Uterus (tissue), 3 donors: ENCODE measurements at regions not wholly inside any gene's neighbourhood (a gene's known extent, or its start where the extent isn't known, plus 50 kb on each side); places are given as distances from the start of the nearest gene placed in this dataset.

Experiments
- DNase-seq, 2 donors: peaks; one replicate each; pipeline ENCODE4 v3.0.0-alpha.2; 2019 to 2020
- H3K27ac ChIP-seq, 2 donors: fragments of 200-600 bp; sonication (generic); 1 replicate in 1 of 2; 2 replicates in 1 of 2; pipeline ENCODE4 v1.5.1; 2016 to 2018
- H3K27me3 ChIP-seq, 2 donors: fragments of 200-600 bp; sonication (generic); one replicate each; pipeline ENCODE4 v1.5.1; 2018 to 2019; ENCODE audit warnings: control low read depth in 1 of 2
- H3K36me3 ChIP-seq, 2 donors: fragments of 200-600 bp; sonication (generic); one replicate each; pipeline ENCODE4 v1.5.1; 2019; ENCODE audit warnings: control low read depth in 1 of 2
- H3K4me1 ChIP-seq, 2 donors: fragments of 200-600 bp; sonication (generic); one replicate each; pipeline ENCODE4 v1.5.1; 2018 to 2019; ENCODE audit warnings: control low read depth in 1 of 2
- H3K4me3 ChIP-seq, 2 donors: fragments of 200-600 bp; sonication (generic); 1 replicate in 1 of 2; 2 replicates in 1 of 2; pipeline ENCODE4 v1.5.1; 2018 to 2019; ENCODE audit warnings: mild to moderate bottlenecking in 1 of 2
- H3K9me3 ChIP-seq, 2 donors: fragments of 200-600 bp; sonication (generic); one replicate each; pipeline ENCODE4 v1.5.1; 2019; ENCODE audit warnings: control low read depth in 1 of 2
- CTCF ChIP-seq, 4 experiments: fragments of 200-600 bp in 2 of 4; fragments of 450-650 bp in 2 of 4; sonication (generic) in 2 of 4; IDR thresholded peaks; one replicate each; pipeline ENCODE4 v1.5.1; 2016 to 2019; ENCODE audit warnings: antibody characterized with exemption in 4 of 4, mild to moderate bottlenecking in 2 of 4, moderate library complexity in 1 of 4
- POLR2A ChIP-seq, 2 donors: fragments of 450-650 bp; IDR thresholded peaks; one replicate each; pipeline ENCODE4 v1.6.1; 2016; ENCODE audit warnings: antibody characterized with exemption in 2 of 2, mild to moderate bottlenecking in 1 of 2, moderate library complexity in 1 of 2
- intact Hi-C: fragments of 100-400 bp; cut with DNase I; formaldehyde crosslinking; loops from one replicate; pipeline ENCODE4 v1.15.1; 2023; ENCODE audit warnings: low total_unique reads
- donor health status: DM: yes; HTN: yes; CAD: no.

GRCh38 chr12:34190054-34190453 is 167.8 kb downstream of the ALG10 start:
- H3K27me3 ChIP-seq, result no peaks in the 10 kb centered on the region

GRCh38 chr12:34198924-34199323 is 176.6 kb downstream of the ALG10 start:
- Histone ChIP-seq H3K4me1 (no peaks in the 10 kb centered on the region), H3K4me3 (no peak overlapping the region), H3K27me3 (no peaks in the 10 kb centered on the region), H3K9me3 (no peaks in the 10 kb centered on the region), H3K27ac (no peak overlapping the region), H3K36me3 (no peaks in the 10 kb centered on the region)
- TF ChIP-seq CTCF (IDR thresholded peaks at IDR 0.05), result no peak
- no peak for TF ChIP-seq POLR2A (IDR thresholded peaks at IDR 0.05)
- intact Hi-C loops, result no loop called here
- no peak for DNase-seq

More at GRCh38 chr12:34190054-34190453, 167.8 kb downstream of the ALG10 start:
- TF ChIP-seq POLR2A (IDR thresholded peaks at IDR 0.05), result no peak
- TF ChIP-seq CTCF (IDR thresholded peaks at IDR 0.05), result no peak
- intact Hi-C loops, result no loop called here
- Histone ChIP-seq H3K4me1 (no peaks in the 10 kb centered on the region), H3K9me3 (no peaks in the 10 kb centered on the region), H3K4me3 (no peak overlapping the region), H3K27ac (no peak overlapping the region), H3K36me3 (no peaks in the 10 kb centered on the region)
- DNase-seq, result no peak

- Histone ChIP-seq H3K36me3 (no peaks in the 10 kb centered on the region), H3K9me3 (no peaks in the 10 kb centered on the region), H3K27me3 (no peaks in the 10 kb centered on the region), H3K27ac (no peak overlapping the region), H3K4me3 (no peak overlapping the region), H3K4me1 (no peaks in the 10 kb centered on the region)
- intact Hi-C loops, result no loop called here
- no peak for DNase-seq
- TF ChIP-seq POLR2A (IDR thresholded peaks at IDR 0.05) (no peak), CTCF (IDR thresholded peaks at IDR 0.05) (no peak)
These were observed 181.7 kb downstream of the ALG10 start for GRCh38 chr12:34203866-34204620.

GRCh38 chr12:34204830-34205285 is 182.6 kb downstream of the ALG10 start:
- intact Hi-C loops, result no loop called here

More at GRCh38 chr12:34204830-34205285, 182.6 kb downstream of the ALG10 start:
- Histone ChIP-seq H3K36me3 (no peaks in the 10 kb centered on the region), H3K27me3 (no peaks in the 10 kb centered on the region), H3K4me3 (no peak overlapping the region), H3K4me1 (no peaks in the 10 kb centered on the region), H3K9me3 (no peaks in the 10 kb centered on the region), H3K27ac (no peak overlapping the region)
- no peak for DNase-seq
- no peak for TF ChIP-seq POLR2A (IDR thresholded peaks at IDR 0.05)
- TF ChIP-seq CTCF (IDR thresholded peaks at IDR 0.05), result no peak
